ENCODE measurements at regions not wholly inside any gene's neighbourhood (a gene's known extent, or its start where the extent isn't known, plus 50 kb on each side); places are given as distances from the start of the nearest gene placed in this dataset.

DNA sequence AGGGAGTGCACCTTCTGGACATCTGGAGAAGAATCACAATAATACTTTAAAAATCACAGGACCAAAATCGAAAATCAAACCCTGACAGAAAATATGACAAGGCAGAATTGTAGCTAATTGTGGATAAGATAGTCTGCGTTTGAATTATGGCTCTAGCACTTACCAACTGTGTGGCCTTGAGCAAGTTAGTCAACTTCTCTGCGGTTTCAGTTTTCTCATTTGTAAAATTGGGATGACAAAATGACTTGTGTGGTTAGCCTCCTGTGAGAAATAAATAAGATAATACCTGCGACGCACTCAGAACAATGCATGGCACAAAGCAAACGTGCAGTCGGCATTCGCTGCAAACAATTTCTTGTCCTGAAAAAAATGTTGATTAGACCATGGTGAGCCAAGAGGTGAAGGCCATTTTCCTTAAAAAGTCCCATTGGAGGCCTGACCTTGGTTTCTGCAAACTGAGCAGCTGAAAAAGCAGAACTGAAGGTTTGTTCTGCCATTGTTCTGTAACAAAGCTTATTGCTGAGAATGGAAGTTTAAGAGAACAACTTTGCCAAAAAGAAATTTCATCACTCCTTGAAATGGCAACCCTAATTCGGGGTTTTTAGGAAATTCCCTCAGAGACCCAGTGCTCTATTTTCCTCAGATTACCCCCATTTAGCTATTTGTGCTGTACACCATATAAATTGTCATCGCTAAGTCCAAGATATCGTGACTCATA, 266.3 kb downstream of the ERMARD start:
- in situ Hi-C loops (cut with MboI; ENCODE audit: low pct_unique_long_range_greater_than_20kb, low sequenced_read_pairs, unreplicated experiment), result no loop called here
- TF ChIP-seq CTCF (IDR thresholded peaks at IDR 0.05; ENCODE audit: extremely low read depth, insufficient read depth, missing control alignments), result no peak
- no peak for DNase-seq (ENCODE audit: low spot score)

DNA sequence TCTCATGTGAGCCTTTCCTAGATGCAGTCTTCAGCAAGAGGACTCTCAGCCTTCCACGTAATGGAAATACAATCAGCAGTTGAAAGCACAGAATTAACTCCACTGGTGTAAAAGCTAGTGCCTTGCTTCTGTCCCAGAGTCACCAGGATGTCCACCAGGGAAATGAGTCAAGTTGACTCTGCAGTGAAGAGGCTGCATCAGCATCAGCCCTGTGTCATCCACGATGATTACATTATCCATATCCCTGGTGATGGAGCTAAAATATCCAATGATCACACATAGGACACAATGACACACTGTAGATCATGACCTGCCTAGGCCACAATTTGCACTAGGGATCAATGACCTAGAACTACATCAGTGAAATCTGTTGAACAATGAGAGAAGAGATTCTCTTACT, 262.4 kb downstream of the ERMARD start:
- in situ Hi-C loops (cut with MboI; ENCODE audit: low pct_unique_long_range_greater_than_20kb, low sequenced_read_pairs, unreplicated experiment), result no loop called here
- no peak for TF ChIP-seq CTCF (IDR thresholded peaks at IDR 0.05; ENCODE audit: extremely low read depth, insufficient read depth, missing control alignments)
- no peak for DNase-seq (ENCODE audit: low spot score)

GRCh38 chr6:170012037-170012330, 260.6 kb downstream of the ERMARD start:
- no peak for DNase-seq (ENCODE audit: low spot score)
- TF ChIP-seq CTCF (IDR thresholded peaks at IDR 0.05; ENCODE audit: extremely low read depth, insufficient read depth, missing control alignments), result no peak
- in situ Hi-C loops (cut with MboI; ENCODE audit: low pct_unique_long_range_greater_than_20kb, low sequenced_read_pairs, unreplicated experiment), result no loop called here

GRCh38 chr6:170011204-170012036, 260.0 kb downstream of the ERMARD start:
- DNase-seq (ENCODE audit: low spot score), result no peak
- in situ Hi-C loops (cut with MboI; ENCODE audit: low pct_unique_long_range_greater_than_20kb, low sequenced_read_pairs, unreplicated experiment), result no loop called here
- TF ChIP-seq CTCF (IDR thresholded peaks at IDR 0.05; ENCODE audit: extremely low read depth, insufficient read depth, missing control alignments), result no peak

DNA sequence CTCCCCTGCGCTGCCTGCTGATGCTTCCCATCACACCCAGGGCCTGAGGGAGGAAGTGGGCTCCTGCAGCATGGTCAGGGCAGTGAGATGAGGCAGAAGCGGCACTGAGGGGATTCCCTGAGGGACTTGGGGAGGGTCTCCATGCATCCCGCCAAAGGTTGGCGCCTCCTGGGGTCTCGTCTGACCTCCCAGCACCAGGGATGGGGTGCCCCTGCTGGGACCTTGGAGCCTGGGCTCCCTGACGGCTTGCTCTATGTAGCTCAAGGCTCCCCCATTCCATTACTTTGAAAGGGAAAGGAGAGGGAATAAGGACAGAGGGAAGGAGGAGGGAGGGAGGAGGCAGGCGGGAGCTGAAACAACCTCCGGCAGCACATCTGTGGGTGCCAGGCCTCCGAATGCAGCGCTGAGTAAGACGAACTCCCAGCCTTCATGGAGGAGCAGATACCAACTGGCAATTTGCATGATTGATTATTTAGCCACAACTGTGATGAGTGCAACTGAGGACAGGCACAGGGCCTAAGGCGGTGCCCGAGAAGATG, 259.3 kb downstream of the ERMARD start:
- in situ Hi-C loops (cut with MboI; ENCODE audit: low pct_unique_long_range_greater_than_20kb, low sequenced_read_pairs, unreplicated experiment), result no loop called here
- TF ChIP-seq CTCF (IDR thresholded peaks at IDR 0.05; ENCODE audit: extremely low read depth, insufficient read depth, missing control alignments), result no peak
- no peak for DNase-seq (ENCODE audit: low spot score)

DNA sequence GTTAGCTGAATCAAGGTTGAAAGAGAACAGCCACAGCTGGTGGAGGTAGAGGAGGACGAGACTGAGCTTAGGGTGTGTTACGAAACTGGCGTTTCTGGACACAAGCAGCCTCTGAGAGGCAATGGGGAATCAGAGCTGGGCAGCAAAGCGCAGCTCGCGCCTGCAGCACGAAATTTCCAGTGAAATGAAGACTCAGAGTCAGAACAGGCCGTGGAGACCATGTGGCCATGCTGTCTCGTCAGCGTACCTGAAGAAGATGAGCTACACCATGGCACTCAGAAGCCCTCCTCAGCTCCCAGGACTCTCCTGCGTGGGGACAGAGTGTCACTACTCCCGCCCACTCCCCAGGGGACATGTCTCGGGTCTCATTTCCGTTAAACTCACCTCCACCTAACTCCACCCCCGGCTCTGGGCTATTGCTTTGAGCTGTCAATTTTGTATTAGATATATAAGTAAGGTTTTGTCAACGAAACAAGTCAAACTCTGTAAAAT, 256.9 kb downstream of the ERMARD start:
- DNase-seq (ENCODE audit: low spot score), result no peak
- in situ Hi-C loops (cut with MboI; ENCODE audit: low pct_unique_long_range_greater_than_20kb, low sequenced_read_pairs, unreplicated experiment), result no loop called here
- no peak for TF ChIP-seq CTCF (IDR thresholded peaks at IDR 0.05; ENCODE audit: extremely low read depth, insufficient read depth, missing control alignments)

Data from GM13977 (cell line).